HEK293T (cell line): ENCODE measurements at regions not wholly inside any gene's neighbourhood (a gene's known extent, or its start where the extent isn't known, plus 50 kb on each side); places are given as distances from the start of the nearest gene placed in this dataset.

Experiments
- BHLHE40 ChIP-seq: fragments of 450-650 bp; IDR thresholded peaks from 2 replicates; pipeline ENCODE4 v1.6.1; 2016; ENCODE audit warnings: mild to moderate bottlenecking, moderate library complexity, borderline replicate concordance
- ELF4 ChIP-seq: fragments of 450-650 bp; IDR thresholded peaks from 2 replicates; pipeline ENCODE4 v1.6.1; 2017; ENCODE audit warnings: antibody characterized with exemption
- FOXK2 ChIP-seq: fragments of 450-650 bp; IDR thresholded peaks from 2 replicates; pipeline ENCODE4 v1.6.1; 2016; ENCODE audit warnings: mild to moderate bottlenecking
- HDGF ChIP-seq: fragments of 450-650 bp; IDR thresholded peaks from 2 replicates; pipeline ENCODE4 v1.6.1; 2017; ENCODE audit warnings: antibody characterized with exemption, borderline replicate concordance
- L3MBTL2 ChIP-seq: fragments of 450-650 bp; conservative IDR thresholded peaks from 2 replicates; pipeline ENCODE4 v1.6.1; 2016; ENCODE audit warnings: mild to moderate bottlenecking
- PKNOX1 ChIP-seq: fragments of 450-650 bp; IDR thresholded peaks from 2 replicates; pipeline ENCODE4 v1.6.1; 2016
- SP1 ChIP-seq: fragments of 450-650 bp; IDR thresholded peaks from 2 replicates; pipeline ENCODE4 v1.6.1; 2017
- SUZ12 ChIP-seq: fragments of 450-650 bp; IDR thresholded peaks from 2 replicates; pipeline ENCODE4 v1.6.1; 2016; ENCODE audit warnings: mild to moderate bottlenecking
- TARDBP ChIP-seq: fragments of 450-650 bp; IDR thresholded peaks from 2 replicates; pipeline ENCODE4 v1.6.1; 2016

GRCh38 chr1:38580594-38580993, 279.0 kb downstream of the RRAGC start:
- TF ChIP-seq ELF4 (no peak), TARDBP (no peak), PKNOX1 (no peak), SP1 (no peak), HDGF (no peak), L3MBTL2 (no peak), FOXK2 (no peak), SUZ12 (no peak), BHLHE40 (no peak)
